HG02970 (cell line): ENCODE measurements at regions not wholly inside any gene's neighbourhood (a gene's known extent, or its start where the extent isn't known, plus 50 kb on each side); places are given as distances from the start of the nearest gene placed in this dataset.

Experiments used
- ATAC-seq: cut with Tn5 transposase; IDR thresholded peaks from one replicate; pipeline ENCODE4 v1.9.1; 2021; ENCODE audit warnings: mild to moderate bottlenecking, moderate library complexity, moderate number of reproducible peaks; ENCODE audit not compliant: unreplicated experiment, low FRiP score

- no peak for ATAC-seq
Measured at GRCh38 chr10:4596951-4597350, 229.1 kb upstream of the AKR1E2 start.

DNA sequence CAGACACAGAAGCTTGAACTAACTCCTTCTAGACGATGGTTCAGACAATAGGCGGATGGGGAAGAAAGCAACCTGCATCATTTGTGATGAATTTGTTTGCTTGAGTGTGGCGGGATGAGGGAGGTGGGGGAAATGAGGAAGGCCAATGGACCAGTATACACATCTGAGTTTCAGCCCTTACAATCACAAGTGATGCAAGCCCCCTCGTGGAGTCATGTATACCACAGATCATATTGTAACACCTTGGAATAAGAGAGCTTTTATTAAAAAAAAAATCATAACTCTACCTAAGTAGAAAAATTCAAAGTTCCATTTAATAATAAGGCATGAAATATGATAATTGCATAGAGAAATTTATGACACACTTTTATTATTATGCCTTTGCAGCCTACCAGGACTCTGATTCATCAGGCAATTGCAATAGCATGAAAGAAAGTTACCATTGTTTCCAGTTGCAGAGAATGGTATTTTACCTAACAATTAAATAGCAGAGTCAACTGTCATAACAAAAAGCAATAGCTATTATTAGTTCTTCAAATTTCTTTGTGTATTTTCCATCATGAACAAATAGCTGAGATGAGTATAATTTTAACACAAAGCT lies 230.2 kb upstream of the AKR1E2 start:
- no peak for ATAC-seq

- no peak for ATAC-seq
Measured at GRCh38 chr10:4590807-4591206, 235.2 kb upstream of the AKR1E2 start.

DNA sequence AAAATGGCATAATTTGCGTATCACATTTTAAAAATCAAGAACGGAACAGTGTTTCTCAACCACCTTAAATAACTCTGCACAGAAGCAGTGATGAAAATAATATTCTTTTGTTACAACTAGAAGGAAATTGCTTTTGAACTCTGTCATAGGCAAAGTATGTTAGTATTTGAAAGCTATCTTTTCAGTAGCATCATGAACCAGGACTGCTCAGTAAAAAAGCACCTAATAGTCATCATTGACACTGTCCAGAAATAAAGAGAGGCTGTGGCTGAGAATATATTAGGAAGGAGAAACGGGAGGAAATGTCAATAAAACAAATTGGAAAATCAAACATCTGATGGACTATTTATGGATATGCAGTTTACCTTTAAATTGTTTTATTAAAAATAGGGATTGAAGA lies 237.2 kb upstream of the AKR1E2 start:
- ATAC-seq = no peak

DNA sequence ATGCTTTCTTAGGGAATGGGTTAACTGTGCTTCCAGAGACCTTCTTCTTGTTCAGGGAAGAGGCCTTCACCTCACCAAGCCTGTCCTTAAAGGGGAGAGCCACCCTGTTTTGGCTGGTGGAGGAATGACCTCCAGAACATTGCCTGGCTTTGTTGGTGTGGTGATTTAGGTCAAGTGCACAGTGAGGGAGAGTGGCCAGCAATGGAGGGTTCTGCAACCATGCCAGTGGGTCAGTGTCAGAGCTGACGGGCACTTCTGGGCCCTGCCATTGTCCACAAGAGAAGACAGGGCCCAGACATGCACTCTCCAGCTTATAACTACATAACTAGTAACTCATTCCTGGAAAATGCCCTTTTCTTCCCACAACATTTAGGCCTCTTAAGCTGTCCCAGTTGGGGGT lies 238.5 kb upstream of the AKR1E2 start:
- ATAC-seq = no peak

DNA sequence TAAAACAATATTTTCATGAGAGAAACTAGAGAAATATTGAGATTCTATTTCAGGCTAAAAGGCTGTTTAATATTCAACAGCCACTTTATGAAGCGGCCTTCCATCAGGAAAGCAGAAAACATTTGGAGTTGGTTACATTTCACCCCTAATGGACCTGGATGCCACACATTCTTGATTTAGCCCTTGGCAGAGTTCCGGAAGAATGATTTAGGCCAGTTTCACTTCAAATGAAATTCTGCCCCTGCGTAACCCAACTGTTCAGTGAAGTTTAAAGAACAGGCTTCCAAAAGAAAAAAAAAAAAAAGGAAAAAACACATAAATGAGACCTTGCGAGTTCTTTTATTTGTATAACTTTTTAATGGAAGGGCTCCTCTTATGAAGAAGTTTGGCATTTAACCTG lies 239.2 kb upstream of the AKR1E2 start:
- ATAC-seq = no peak

DNA sequence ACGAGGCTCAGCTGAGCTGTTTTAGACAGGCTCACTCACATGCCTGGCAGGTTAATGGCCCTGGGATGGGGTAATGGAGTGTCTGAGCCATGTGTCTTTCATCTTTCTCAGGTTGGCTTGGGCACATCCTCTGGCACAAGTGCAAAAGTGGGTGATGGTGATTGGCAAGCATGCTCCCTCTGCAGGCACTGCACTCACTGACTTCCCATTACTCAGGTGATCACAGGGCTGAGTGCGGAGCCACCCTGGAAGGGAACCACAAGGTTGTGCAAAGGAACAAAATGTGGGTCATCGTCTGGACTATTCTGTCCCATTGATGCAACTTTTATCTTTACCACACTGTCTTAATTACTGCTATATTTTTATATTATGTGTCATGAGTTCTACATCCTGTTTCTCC lies 244.1 kb upstream of the AKR1E2 start:
- no peak for ATAC-seq

GRCh38 chr10:4579844-4580243 lies 246.2 kb upstream of the AKR1E2 start:
- ATAC-seq = no peak

- ATAC-seq = no peak
Measured at GRCh38 chr10:4576206-4576605, 249.8 kb upstream of the AKR1E2 start.

DNA sequence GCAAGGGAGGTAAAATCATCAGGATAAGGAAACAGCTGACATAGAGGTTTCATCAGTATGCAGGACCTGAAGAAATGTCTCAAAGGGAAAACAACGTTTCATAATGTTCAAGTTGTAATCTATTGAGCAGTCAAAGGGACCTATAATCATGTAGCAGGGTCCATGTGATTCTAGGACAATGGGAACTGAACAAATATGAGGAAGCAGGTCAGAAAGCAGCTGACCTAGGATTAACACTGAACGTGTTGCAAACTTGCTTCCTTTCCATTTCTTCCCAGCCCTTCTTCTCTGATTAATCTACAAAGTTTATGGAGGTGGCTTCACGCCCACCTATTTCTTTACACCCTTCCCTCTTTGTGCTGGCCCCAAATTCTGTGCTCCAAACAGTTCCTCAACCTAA lies 256.9 kb upstream of the AKR1E2 start:
- no peak for ATAC-seq

- no peak for ATAC-seq
Measured at GRCh38 chr10:4568731-4569130, 257.3 kb upstream of the AKR1E2 start.

- ATAC-seq = no peak
Measured at GRCh38 chr10:4568086-4568485, 257.9 kb upstream of the AKR1E2 start.

DNA sequence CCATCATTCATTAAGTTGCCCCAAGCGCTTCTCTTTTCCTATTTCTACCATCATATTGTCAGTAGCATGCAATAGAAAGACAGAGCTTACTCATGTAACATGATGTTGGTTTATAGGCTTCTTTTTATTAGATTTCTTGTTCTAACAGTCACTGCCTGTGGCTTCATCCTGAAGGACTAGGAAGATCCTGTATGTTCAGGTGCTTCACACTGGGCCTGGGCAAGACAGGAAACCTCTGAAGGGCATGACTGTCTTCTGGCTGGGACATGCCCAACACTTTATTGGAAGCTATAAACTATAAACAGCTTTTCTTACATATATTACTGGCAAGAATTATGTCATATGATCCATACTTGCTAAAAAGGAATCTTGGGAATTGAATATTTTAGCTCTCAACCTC lies 258.4 kb upstream of the AKR1E2 start:
- no peak for ATAC-seq

DNA sequence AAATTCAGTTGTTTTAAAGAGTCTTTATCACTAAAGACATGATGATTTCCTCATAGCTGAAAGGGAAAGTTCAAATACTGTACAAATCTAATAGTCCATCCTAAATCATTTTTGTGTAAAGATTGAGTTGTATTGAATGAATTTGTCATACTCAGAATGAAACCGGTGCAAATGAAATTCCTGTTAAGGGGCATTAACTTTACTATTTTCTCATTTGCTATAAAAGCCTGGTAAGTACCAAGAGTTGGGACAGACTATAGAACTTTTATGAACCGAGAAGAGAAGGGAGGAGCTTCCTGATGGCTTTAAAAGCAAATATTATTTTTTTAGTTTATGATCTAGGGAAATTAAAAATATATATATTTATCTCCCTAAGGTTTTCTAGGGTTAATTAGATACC lies 260.0 kb upstream of the AKR1E2 start:
- ATAC-seq = no peak

DNA sequence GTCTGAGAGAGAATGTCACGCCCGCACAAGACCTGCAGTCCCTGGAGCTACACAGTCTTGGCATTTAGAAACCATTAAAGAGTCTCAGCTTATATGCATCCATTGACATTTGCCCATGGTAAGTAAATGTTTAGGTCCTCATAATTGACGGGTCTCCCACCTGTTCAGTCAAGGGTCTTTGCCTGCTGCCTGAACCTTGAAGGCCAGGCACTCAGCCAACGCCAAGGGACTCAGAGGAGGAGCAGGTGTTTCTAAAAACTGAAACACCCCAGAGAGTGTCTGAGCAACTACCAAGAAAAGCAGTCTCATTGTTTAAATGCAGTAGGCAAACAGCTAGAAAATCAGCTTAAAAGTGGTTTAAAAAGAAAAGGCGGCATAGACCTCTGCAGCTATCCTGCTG lies 264.7 kb upstream of the AKR1E2 start:
- ATAC-seq = no peak

DNA sequence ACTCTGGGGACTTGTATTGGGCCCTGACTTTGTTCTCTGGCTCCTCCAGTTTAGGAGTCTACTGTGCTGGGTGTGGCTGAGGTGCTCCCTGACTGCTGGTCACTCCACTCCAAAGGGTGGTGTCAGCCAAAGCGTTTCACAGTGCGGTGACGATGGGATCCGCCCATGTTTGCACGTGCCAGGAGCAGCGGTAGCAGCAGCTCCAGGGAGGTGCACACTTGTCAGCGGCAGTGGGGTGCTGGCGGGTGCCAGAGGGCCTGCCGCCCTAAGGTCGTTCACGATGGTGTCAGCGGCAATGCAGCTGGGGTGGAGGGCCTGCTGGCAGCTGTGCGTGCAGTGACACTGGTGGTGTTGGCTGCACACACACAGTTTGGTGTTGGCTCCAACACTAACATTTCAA lies 268.5 kb upstream of the AKR1E2 start:
- no peak for ATAC-seq

DNA sequence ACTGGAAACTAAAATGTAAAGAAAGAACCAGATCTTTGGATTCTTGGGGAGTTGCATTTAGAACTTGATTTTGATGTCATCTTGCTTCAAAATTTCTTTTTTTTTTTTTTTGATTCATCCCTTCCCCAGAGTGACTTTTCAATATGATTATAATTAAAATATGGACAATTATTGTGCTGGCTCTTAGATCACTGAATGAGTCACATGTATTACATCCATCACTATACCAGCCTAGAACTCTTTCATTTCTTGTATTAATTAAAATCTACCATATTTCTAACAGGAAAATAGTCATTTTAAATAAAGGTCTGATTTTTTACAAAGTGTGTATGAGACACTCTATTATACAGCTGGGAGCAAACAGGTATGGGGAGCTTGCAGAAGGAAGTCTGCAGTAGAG lies 269.5 kb upstream of the AKR1E2 start:
- ATAC-seq = no peak

DNA sequence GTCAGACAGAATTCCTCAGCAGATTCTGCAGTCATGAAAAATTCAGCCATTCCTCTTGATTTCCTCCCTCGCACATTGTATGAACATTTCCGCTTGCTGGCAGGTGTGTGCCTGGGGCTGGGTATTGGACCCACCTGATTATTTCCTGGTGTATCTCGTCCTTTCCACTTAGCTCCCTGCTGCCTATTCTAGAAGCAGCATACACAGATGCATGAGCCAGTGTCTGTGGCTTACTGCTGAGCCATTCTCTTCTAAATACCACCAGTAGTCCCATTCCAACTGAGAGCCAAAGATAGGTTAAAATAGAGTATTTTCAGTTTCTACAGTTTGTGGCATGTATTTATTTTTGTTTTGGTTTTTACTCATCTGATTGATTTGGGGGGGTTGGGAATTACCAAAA lies 270.1 kb upstream of the AKR1E2 start:
- no peak for ATAC-seq

DNA sequence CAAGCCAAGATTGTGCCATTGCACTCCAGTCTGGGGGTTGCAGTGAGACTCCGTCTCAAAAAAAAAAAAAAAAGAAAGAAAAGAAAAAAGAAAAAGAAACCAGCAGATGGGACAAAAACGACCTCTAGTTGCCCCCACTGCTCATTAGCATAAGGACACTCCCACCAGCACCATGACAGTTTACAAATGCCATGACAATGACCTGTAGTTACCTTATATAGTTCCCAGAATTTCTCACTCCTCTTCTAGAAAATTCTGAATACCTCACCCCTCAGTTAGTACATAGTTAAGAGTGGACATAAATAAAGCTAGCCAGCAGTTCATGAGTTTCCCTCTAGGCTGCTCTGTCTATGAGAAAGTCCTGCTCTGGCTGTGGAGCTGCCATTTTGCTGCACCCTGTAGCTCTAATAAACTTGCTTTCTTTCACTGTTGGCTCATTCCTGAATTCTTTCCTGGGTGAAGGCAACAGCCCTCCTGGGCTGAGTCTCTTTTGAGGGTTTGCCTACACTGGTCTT lies 276.8 kb upstream of the AKR1E2 start:
- ATAC-seq = no peak

DNA sequence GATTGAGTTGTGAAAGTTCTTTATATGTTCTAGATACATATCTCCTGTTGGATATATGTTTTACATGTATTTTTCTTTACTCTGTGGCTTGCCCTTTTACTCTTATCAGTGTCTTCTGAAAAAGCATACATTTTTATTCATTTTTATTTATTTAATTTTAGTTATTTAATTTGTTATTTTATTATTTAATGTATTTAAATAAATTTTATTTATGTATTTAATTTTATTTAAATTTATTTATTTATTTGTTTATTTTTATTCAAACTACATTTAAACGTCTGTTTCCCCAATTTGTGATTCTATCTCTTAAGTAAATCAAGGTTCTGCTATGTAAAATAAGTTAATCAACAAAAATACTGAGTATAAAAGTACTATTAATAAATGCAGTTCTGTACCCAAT lies 279.1 kb upstream of the AKR1E2 start:
- no peak for ATAC-seq

DNA sequence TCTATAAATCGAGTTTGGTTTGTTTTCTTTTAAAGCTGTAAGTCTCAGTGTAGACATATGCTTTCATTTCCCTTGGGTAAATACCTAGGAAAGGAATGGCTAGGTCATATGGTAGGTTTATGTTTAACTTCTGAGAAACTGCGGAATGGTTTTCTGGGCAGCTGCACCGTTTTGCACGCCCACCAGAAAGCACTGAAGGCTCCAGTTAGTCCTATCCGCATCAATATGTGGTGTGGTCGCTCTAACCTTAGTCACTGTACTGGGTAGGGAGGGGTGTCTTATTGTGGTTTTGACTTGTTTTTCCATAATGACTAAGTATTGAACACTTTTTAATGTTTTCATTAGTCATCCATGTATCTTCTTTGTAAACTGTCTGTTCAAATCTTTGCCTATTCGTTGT lies 279.5 kb upstream of the AKR1E2 start:
- ATAC-seq = no peak

- no peak for ATAC-seq
Measured at GRCh38 chr10:4545062-4545461, 280.9 kb upstream of the AKR1E2 start.

- ATAC-seq = no peak
Measured at GRCh38 chr10:4543938-4544533, 282.0 kb upstream of the AKR1E2 start.
